Neural progenitor cell (in vitro differentiated cells): ENCODE measurements at regions not wholly inside any gene's neighbourhood (a gene's known extent, or its start where the extent isn't known, plus 50 kb on each side); places are given as distances from the start of the nearest gene placed in this dataset.
"Not testable (repeated sequence)": the region's sequence is repeated elsewhere in the genome, so short reads cannot be mapped to it uniquely, and the experiment has no call there.

Source experiments
- DNase-seq: peaks from one replicate; pipeline ENCODE4 v3.0.0-alpha.2; 2016; ENCODE audit warnings: low spot score
- H2AFZ ChIP-seq: fragments of 200-600 bp; sonication (generic); replicated peaks from 2 replicates; pipeline ENCODE4 v1.6.1; 2016; ENCODE audit warnings: antibody characterized with exemption
- H3F3A ChIP-seq: fragments of 200-600 bp; sonication (generic); 2 replicates; pipeline ENCODE4 v1.6.1; 2016; ENCODE audit warnings: antibody characterized with exemption, low read depth
- H3K27ac ChIP-seq: fragments of 200-600 bp; sonication (generic); 2 replicates; pipeline ENCODE4 v1.5.1; 2016; ENCODE audit warnings: mild to moderate bottlenecking
- H3K27me3 ChIP-seq: fragments of 200-600 bp; sonication (generic); 2 replicates; pipeline ENCODE4 v1.6.1; 2016; ENCODE audit warnings: mild to moderate bottlenecking, moderate library complexity
- H3K36me3 ChIP-seq: fragments of 200-600 bp; sonication (generic); 2 replicates; pipeline ENCODE4 v1.5.1; 2016
- H3K4me1 ChIP-seq: fragments of 200-600 bp; sonication (generic); 2 replicates; pipeline ENCODE4 v1.6.1; 2016; ENCODE audit warnings: mixed run types
- H3K4me2 ChIP-seq: fragments of 200-600 bp; sonication (generic); 2 replicates; pipeline ENCODE4 v1.6.1; 2016
- H3K4me3 ChIP-seq: fragments of 200-600 bp; sonication (generic); 2 replicates; pipeline ENCODE4 v1.5.1; 2016
- H3K79me2 ChIP-seq: fragments of 200-600 bp; sonication (generic); 2 replicates; pipeline ENCODE4 v1.6.1; 2016; ENCODE audit warnings: low read depth
- H3K9ac ChIP-seq: fragments of 200-600 bp; sonication (generic); 2 replicates; pipeline ENCODE4 v1.6.1; 2016
- H3K9me3 ChIP-seq: fragments of 200-600 bp; sonication (generic); 2 replicates; pipeline ENCODE4 v1.5.1; 2016; ENCODE audit warnings: low read depth
- H4K20me1 ChIP-seq: fragments of 200-600 bp; sonication (generic); 2 replicates; pipeline ENCODE4 v1.6.1; 2016; ENCODE audit warnings: low read depth
- H3K27ac Mint-ChIP-seq: 3 replicates; pipeline ENCODE4 v1.8.0; 2021; ENCODE audit warnings: mixed read lengths
- H3K27me3 Mint-ChIP-seq: 2 replicates; pipeline ENCODE4 v1.8.0; 2022; ENCODE audit warnings: low read depth, mild to moderate bottlenecking, inconsistent platforms, moderate library complexity, mixed read lengths; ENCODE audit not compliant: insufficient read depth
- H3K36me3 Mint-ChIP-seq: 3 replicates; pipeline ENCODE4 v1.8.0; 2021; ENCODE audit warnings: mixed read lengths
- H3K4me1 Mint-ChIP-seq: 3 replicates; pipeline ENCODE4 v1.8.0; 2021; ENCODE audit warnings: mixed read lengths
- H3K4me3 Mint-ChIP-seq: 3 replicates; pipeline ENCODE4 v1.8.0; 2021; ENCODE audit warnings: mild to moderate bottlenecking, moderate library complexity, mixed read lengths
- H3K9me3 Mint-ChIP-seq: 3 replicates; pipeline ENCODE4 v1.8.0; 2020; ENCODE audit warnings: mixed read lengths
- CTCF ChIP-seq: fragments of 200-600 bp; sonication (generic); IDR thresholded peaks from 2 replicates; pipeline ENCODE4 v1.5.1; 2017; ENCODE audit warnings: antibody characterized with exemption, mild to moderate bottlenecking
- EZH2 ChIP-seq: fragments of 200-600 bp; sonication (generic); IDR thresholded peaks from 2 replicates; pipeline ENCODE4 v1.6.1; 2017; ENCODE audit warnings: antibody characterized with exemption, mild to moderate bottlenecking, moderate library complexity
- EZH2phosphoT487 ChIP-seq: fragments of 200-600 bp; sonication (generic); IDR thresholded peaks from 2 replicates; pipeline ENCODE4 v1.6.1; 2017; ENCODE audit warnings: antibody characterized with exemption

GRCh38 chr7:130955565-130955919, 221.5 kb upstream of the KLF14 start:
- H3K79me2 ChIP-seq = no peaks in the 10 kb centered on the region

GRCh38 chr7:130956417-130957136, 222.6 kb upstream of the KLF14 start:
- no peak overlapping the region for H3K4me3 ChIP-seq
- Mint-ChIP-seq H3K36me3 (no peaks in the 10 kb centered on the region), H3K9me3 (no peaks in the 10 kb centered on the region), H3K4me3 (no peak overlapping the region), H3K27ac (no peak overlapping the region), H3K4me1 (no peaks in the 10 kb centered on the region), H3K27me3 (no peaks in the 10 kb centered on the region)
- no peak for TF ChIP-seq EZH2
- TF ChIP-seq CTCF = no peak
- TF ChIP-seq EZH2phosphoT487 = no peak
- no peaks in the 10 kb centered on the region for H4K20me1 ChIP-seq
- H2AFZ ChIP-seq = no peak overlapping the region
- no peaks in the 10 kb centered on the region for H3F3A ChIP-seq
- no peak overlapping the region for H3K27ac ChIP-seq
- no peaks in the 10 kb centered on the region for H3K36me3 ChIP-seq
- H3K9ac ChIP-seq = no peak overlapping the region
- no peaks in the 10 kb centered on the region for H3K9me3 ChIP-seq
- no peaks in the 10 kb centered on the region for H3K79me2 ChIP-seq
- no peak for DNase-seq
- H3K4me2 ChIP-seq = no peak overlapping the region
- no peaks in the 10 kb centered on the region for H3K27me3 ChIP-seq
- no peaks in the 10 kb centered on the region for H3K4me1 ChIP-seq

More at GRCh38 chr7:130955565-130955919, 221.5 kb upstream of the KLF14 start:
- Mint-ChIP-seq H3K36me3 (no peaks in the 10 kb centered on the region), H3K9me3 (no peaks in the 10 kb centered on the region), H3K4me3 (no peak overlapping the region), H3K27ac (no peak overlapping the region), H3K4me1 (no peaks in the 10 kb centered on the region), H3K27me3 (no peaks in the 10 kb centered on the region)
- Histone ChIP-seq H3K9ac (no peak overlapping the region), H3K27ac (no peak overlapping the region), H4K20me1 (no peaks in the 10 kb centered on the region), H3K4me2 (no peak overlapping the region), H3K9me3 (no peaks in the 10 kb centered on the region), H3K27me3 (no peaks in the 10 kb centered on the region), H2AFZ (no peak overlapping the region), H3F3A (no peaks in the 10 kb centered on the region), H3K4me1 (no peaks in the 10 kb centered on the region), H3K4me3 (no peak overlapping the region), H3K36me3 (no peaks in the 10 kb centered on the region)
- TF ChIP-seq EZH2 = no peak
- TF ChIP-seq CTCF = no peak
- TF ChIP-seq EZH2phosphoT487 = no peak
- no peak for DNase-seq

- Mint-ChIP-seq H3K27me3 (no peaks in the 10 kb centered on the region), H3K27ac (no peak overlapping the region), H3K36me3 (no peaks in the 10 kb centered on the region), H3K9me3 (no peaks in the 10 kb centered on the region), H3K4me1 (no peaks in the 10 kb centered on the region), H3K4me3 (no peak overlapping the region)
- Histone ChIP-seq H4K20me1 (no peaks in the 10 kb centered on the region), H3K4me1 (no peaks in the 10 kb centered on the region), H2AFZ (no peak overlapping the region), H3K9ac (no peak overlapping the region), H3F3A (no peaks in the 10 kb centered on the region), H3K27ac (no peak overlapping the region), H3K79me2 (no peaks in the 10 kb centered on the region), H3K36me3 (no peaks in the 10 kb centered on the region), H3K4me3 (no peak overlapping the region), H3K27me3 (no peaks in the 10 kb centered on the region), H3K4me2 (no peak overlapping the region), H3K9me3 (no peaks in the 10 kb centered on the region)
- no peak for DNase-seq
- TF ChIP-seq EZH2phosphoT487 (no peak), EZH2 (no peak), CTCF (no peak)
Observed at GRCh38 chr7:130957137-130957513, 223.1 kb upstream of the KLF14 start.

- not testable (repeated sequence) for H3K9ac ChIP-seq, DNase-seq, H3K4me3 ChIP-seq, H3K27ac Mint-ChIP-seq, H3K4me2 ChIP-seq, H3K27me3 Mint-ChIP-seq, H2AFZ ChIP-seq, H3K9me3 Mint-ChIP-seq, H3K4me3 Mint-ChIP-seq, H3K36me3 ChIP-seq, H3K27me3 ChIP-seq, H3K9me3 ChIP-seq, H4K20me1 ChIP-seq, H3F3A ChIP-seq, H3K79me2 ChIP-seq, H3K36me3 Mint-ChIP-seq, H3K27ac ChIP-seq, H3K4me1 Mint-ChIP-seq, H3K4me1 ChIP-seq
Observed at GRCh38 chr7:130957722-130958435, 223.9 kb upstream of the KLF14 start.
